T follicular helper cell (primary cell): ENCODE measurements at regions not wholly inside any gene's neighbourhood (a gene's known extent, or its start where the extent isn't known, plus 50 kb on each side); places are given as distances from the start of the nearest gene placed in this dataset.
"Not testable (repeated sequence)": the region's sequence is repeated elsewhere in the genome, so short reads cannot be mapped to it uniquely, and the experiment has no call there.

Experiments used
- DNase-seq: peaks from one replicate; pipeline ENCODE4 v3.0.0-alpha.2; 2020; ENCODE audit warnings: low read depth

- DNase-seq: no peak
Measured at GRCh38 chr12:131644481-131644880, 66.4 kb upstream of the SFSWAP start.

- not testable (repeated sequence) for DNase-seq
Measured at GRCh38 chr12:131644917-131645316, 66.0 kb upstream of the SFSWAP start.

GRCh38 chr12:131645557-131645956 lies 65.3 kb upstream of the SFSWAP start:
- DNase-seq: not testable (repeated sequence)

GRCh38 chr12:131646444-131646843 lies 64.4 kb upstream of the SFSWAP start:
- not testable (repeated sequence) for DNase-seq

GRCh38 chr12:131647667-131648066 lies 63.2 kb upstream of the SFSWAP start:
- DNase-seq: no peak

- DNase-seq: not testable (repeated sequence)
Measured at GRCh38 chr12:131655469-131656174, 55.3 kb upstream of the SFSWAP start.

- not testable (repeated sequence) for DNase-seq
Measured at GRCh38 chr12:131656796-131657195, 54.1 kb upstream of the SFSWAP start.

- not testable (repeated sequence) for DNase-seq
Measured at GRCh38 chr12:131658605-131659004, 52.3 kb upstream of the SFSWAP start.

- not testable (repeated sequence) for DNase-seq
Measured at GRCh38 chr12:131659484-131659883, 51.4 kb upstream of the SFSWAP start.

GRCh38 chr12:131659976-131660375 lies 50.9 kb upstream of the SFSWAP start:
- not testable (repeated sequence) for DNase-seq

- not testable (repeated sequence) for DNase-seq
Measured at GRCh38 chr12:131660401-131660800, 50.5 kb upstream of the SFSWAP start.
